ENCODE measurements at regions not wholly inside any gene's neighbourhood (a gene's known extent, or its start where the extent isn't known, plus 50 kb on each side); places are given as distances from the start of the nearest gene placed in this dataset.

DNA sequence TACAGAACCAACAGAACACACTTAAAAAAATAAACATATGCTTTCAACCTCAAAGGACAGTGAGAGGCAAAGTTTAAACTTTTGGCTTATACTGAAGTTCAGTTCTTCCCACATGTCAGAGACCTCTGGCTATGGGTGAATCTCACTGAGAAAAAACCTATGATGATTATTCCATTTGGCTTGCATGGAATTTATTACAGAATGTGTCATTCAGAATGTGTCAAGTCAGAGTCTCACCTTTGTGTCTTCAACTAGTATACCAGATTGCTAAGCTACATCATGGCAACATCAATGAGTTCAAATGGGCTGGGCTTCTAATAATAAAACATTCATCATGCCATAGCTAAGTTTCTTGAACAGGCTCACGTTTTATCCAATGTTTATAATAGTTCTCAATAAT lies 987.0 kb downstream of the NTRK3 start:
- TF ChIP-seq, protein P1, sequence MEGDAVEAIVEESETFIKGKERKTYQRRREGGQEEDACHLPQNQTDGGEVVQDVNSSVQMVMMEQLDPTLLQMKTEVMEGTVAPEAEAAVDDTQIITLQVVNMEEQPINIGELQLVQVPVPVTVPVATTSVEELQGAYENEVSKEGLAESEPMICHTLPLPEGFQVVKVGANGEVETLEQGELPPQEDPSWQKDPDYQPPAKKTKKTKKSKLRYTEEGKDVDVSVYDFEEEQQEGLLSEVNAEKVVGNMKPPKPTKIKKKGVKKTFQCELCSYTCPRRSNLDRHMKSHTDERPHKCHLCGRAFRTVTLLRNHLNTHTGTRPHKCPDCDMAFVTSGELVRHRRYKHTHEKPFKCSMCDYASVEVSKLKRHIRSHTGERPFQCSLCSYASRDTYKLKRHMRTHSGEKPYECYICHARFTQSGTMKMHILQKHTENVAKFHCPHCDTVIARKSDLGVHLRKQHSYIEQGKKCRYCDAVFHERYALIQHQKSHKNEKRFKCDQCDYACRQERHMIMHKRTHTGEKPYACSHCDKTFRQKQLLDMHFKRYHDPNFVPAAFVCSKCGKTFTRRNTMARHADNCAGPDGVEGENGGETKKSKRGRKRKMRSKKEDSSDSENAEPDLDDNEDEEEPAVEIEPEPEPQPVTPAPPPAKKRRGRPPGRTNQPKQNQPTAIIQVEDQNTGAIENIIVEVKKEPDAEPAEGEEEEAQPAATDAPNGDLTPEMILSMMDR (IDR thresholded peaks at IDR 0.05) = no peak
- TF ChIP-seq EZH2 (IDR thresholded peaks at IDR 0.05) (no peak), EZH2phosphoT487 (IDR thresholded peaks at IDR 0.05) (no peak)

Data from neural progenitor cell (in vitro differentiated cells).